GM12874 (cell line): ENCODE measurements at regions not wholly inside any gene's neighbourhood (a gene's known extent, or its start where the extent isn't known, plus 50 kb on each side); places are given as distances from the start of the nearest gene placed in this dataset.

Experiments
- TF ChIP-seq, protein P1 (sequence below): IDR thresholded peaks from 2 replicates; pipeline ENCODE4 v1.5.1; 2011; ENCODE audit warnings: low read depth, mild to moderate bottlenecking, control low read depth, low read length, moderate library complexity; ENCODE audit not compliant: insufficient read depth

- TF ChIP-seq, protein P1, sequence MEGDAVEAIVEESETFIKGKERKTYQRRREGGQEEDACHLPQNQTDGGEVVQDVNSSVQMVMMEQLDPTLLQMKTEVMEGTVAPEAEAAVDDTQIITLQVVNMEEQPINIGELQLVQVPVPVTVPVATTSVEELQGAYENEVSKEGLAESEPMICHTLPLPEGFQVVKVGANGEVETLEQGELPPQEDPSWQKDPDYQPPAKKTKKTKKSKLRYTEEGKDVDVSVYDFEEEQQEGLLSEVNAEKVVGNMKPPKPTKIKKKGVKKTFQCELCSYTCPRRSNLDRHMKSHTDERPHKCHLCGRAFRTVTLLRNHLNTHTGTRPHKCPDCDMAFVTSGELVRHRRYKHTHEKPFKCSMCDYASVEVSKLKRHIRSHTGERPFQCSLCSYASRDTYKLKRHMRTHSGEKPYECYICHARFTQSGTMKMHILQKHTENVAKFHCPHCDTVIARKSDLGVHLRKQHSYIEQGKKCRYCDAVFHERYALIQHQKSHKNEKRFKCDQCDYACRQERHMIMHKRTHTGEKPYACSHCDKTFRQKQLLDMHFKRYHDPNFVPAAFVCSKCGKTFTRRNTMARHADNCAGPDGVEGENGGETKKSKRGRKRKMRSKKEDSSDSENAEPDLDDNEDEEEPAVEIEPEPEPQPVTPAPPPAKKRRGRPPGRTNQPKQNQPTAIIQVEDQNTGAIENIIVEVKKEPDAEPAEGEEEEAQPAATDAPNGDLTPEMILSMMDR = no peak
Measured at GRCh38 chr16:5753381-5753780, 655.8 kb upstream of the EEF2KMT start.

- TF ChIP-seq, protein P1 = no peak
Measured at GRCh38 chr16:5751216-5751615, 653.6 kb upstream of the EEF2KMT start.

DNA sequence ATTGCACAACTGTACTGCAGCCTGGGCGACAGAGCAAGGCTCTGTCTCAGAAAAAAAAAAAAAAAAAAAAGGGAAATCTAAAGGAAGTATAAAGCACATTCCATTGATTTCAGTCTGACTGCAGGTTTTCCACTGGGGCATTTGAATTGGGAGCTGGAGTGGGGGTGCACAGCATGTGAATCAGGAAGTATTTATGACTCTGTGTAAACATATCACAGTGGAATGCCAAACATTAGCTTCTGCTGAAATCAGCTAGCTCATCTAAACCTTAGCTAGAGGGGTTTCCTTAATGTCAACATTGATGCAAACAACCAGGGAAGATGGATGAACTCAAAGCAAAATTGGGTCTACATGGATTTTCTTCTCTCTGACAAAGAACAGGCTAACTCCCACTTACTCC lies 641.0 kb upstream of the EEF2KMT start:
- TF ChIP-seq, protein P1 = no peak

DNA sequence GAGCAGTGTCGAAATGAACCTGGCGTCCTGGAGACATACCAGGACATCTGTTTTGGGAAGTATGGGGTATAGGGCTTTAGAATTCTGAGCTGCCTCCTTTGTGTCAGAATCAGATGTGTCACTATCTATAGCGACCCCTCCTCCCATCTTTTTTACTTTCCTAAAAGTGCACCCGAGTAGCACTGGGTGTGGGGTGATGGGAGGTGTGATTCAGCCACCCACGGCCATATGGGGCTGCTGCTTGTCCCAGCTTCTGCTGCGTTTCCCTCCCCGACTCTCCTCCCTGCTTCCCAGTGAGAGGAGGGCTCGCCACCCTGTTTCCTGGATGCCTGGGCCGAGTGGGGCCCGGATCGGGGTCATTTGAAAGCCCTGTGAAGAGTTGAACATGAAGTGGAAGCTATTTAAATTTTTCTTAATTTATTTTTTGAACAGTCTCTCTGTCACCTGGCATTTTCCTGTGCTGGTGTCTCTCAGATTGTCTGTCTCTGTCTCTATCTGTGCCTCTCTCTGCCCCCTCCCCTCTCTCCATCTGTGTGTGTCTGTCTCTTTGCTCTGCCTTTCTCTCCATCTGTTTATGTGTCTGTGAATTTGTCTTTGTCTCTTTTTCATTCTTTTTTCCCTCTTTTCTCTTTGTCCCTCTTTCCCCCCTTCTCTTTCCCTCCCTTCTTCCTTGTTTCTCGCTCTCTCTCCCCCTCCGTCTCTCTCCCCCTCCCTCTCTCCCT lies 638.8 kb upstream of the EEF2KMT start:
- TF ChIP-seq, protein P1 = no peak

DNA sequence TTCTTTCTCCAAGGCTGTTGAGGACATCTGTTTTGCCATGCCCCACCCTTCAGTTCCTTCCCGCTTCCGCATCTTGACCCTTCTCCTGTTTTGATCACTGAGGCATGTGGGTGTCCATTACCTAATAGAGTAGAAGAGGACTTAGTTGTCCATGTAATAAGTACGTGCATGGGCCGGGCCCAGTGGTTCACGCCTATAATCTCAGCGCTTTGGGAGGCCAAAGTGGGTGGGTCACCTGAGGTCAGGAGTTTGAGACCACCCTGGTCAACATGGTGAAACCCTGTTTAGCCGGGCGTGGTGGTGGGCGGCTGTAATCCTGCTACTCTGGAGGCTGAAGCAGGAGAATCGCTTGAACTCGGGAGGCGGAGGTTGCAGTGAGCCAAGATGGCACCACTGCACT lies 637.8 kb upstream of the EEF2KMT start:
- TF ChIP-seq, protein P1 = no peak

GRCh38 chr16:5730783-5731182 lies 633.2 kb upstream of the EEF2KMT start:
- TF ChIP-seq, protein P1 = no peak

DNA sequence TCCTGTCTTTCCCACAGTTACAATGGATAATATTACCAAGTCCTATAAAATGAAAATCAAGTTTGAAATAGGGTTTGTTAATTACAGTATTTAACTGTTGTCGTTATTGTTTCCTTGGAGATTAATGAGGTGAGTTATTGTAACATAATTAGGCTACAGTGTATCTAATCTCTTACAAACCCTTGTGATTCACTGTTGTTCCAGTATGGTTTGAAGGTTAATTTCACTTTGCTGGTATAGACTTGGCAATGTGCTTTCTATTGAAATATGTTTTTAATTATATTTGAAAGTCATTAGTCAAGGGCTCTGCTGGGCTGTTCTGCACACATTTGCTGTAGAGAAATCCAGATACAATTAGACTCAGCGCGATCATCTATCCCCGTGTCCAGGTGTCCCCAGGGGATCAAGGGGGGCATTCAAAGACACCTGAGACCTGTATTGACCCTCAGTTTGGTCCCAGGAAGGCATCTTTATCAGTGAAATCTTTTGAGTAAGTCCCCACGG lies 624.6 kb upstream of the EEF2KMT start:
- TF ChIP-seq, protein P1 = no peak
